T-cell (primary cell): ENCODE measurements at regions not wholly inside any gene's neighbourhood (a gene's known extent, or its start where the extent isn't known, plus 50 kb on each side); places are given as distances from the start of the nearest gene placed in this dataset.

ENCODE experiments used
- ATAC-seq, 4 experiments: fragments of 200-7000 bp in 3 of 4; fragments of 150-1000 bp in 1 of 4; cut with Tn5 transposase; replicated peaks in 1 of 4; 1 replicate in 3 of 4; 2 replicates in 1 of 4; pipeline ENCODE4 v1.10.0; 2021; ENCODE audit warnings: moderate library complexity in 3 of 4, mild to moderate bottlenecking in 2 of 4, moderate number of reproducible peaks in 1 of 4
- CTCF ChIA-PET, 2 donors: fragments of 300-600 bp; sonication (Branson Sonifier 250); formaldehyde crosslinking; loops; one replicate each; lab custom pipeline; 2022; ENCODE audit warnings: antibody characterized with exemption in 2 of 2; lab: Charles Lee
- POLR2A ChIA-PET, 2 donors: fragments of 300-600 bp; sonication (Branson Sonifier 250); formaldehyde crosslinking; loops; one replicate each; lab custom pipeline; 2022; ENCODE audit warnings: antibody characterized with exemption in 2 of 2; lab: Charles Lee
- DNase-seq, 35 experiments: peaks; one replicate each; pipeline versions ENCODE4 v3.0.0 to v3.0.0-alpha.2; 2013 to 2023
- H3K27ac ChIP-seq: one replicate; pipeline ENCODE4 v1.5.1; 2013; ENCODE audit warnings: low read length
- H3K27me3 ChIP-seq, 2 experiments: replicated peaks in 1 of 2; 1 replicate in 1 of 2; 2 replicates in 1 of 2; pipeline versions ENCODE4 v1.6.1 to v1.7.0; 2013; ENCODE audit warnings: low read length in 1 of 2, mixed read lengths in 1 of 2; ENCODE audit not compliant: control insufficient read depth in 2 of 2, insufficient read depth in 2 of 2; ENCODE audit errors: extremely low read depth in 1 of 2
- H3K36me3 ChIP-seq, 2 donors: 1 replicate in 1 of 2; 2 replicates in 1 of 2; pipeline versions ENCODE4 v1.6.1 to v1.7.0; 2013; ENCODE audit warnings: low read length in 1 of 2; ENCODE audit not compliant: control insufficient read depth in 2 of 2, insufficient read depth in 1 of 2; ENCODE audit errors: extremely low read depth in 1 of 2
- H3K4me1 ChIP-seq, 2 experiments: 1 replicate in 1 of 2; 2 replicates in 1 of 2; pipeline versions ENCODE4 v1.6.1 to v1.7.0; 2013; ENCODE audit warnings: low read length in 2 of 2, mixed read lengths in 1 of 2; ENCODE audit not compliant: insufficient read depth in 2 of 2, control insufficient read depth in 1 of 2; ENCODE audit errors: extremely low read depth in 1 of 2
- H3K4me3 ChIP-seq, 2 donors: 1 replicate in 1 of 2; 2 replicates in 1 of 2; pipeline versions ENCODE4 v1.5.1 to v1.7.0; 2013; ENCODE audit warnings: mild to moderate bottlenecking in 2 of 2, low read length in 1 of 2, moderate library complexity in 1 of 2; ENCODE audit not compliant: control insufficient read depth in 1 of 2; ENCODE audit errors: extremely low read depth in 1 of 2
- H3K9me3 ChIP-seq: 2 replicates; pipeline ENCODE4 v1.7.0; 2013
- H3K27ac Mint-ChIP-seq, 2 donors: one replicate each; pipeline ENCODE4 v1.8.0; 2020 to 2021; ENCODE audit warnings: mild to moderate bottlenecking in 2 of 2, mixed read lengths in 2 of 2
- H3K27me3 Mint-ChIP-seq, 2 donors: one replicate each; pipeline ENCODE4 v1.8.0; 2021 to 2022; ENCODE audit warnings: mixed read lengths in 2 of 2
- H3K36me3 Mint-ChIP-seq: one replicate; pipeline ENCODE4 v1.8.0; 2021; ENCODE audit warnings: mixed read lengths
- H3K4me1 Mint-ChIP-seq, 3 donors: one replicate each; pipeline ENCODE4 v1.8.0; 2020 to 2022; ENCODE audit warnings: mixed read lengths in 3 of 3, mild to moderate bottlenecking in 1 of 3
- H3K4me3 Mint-ChIP-seq, 3 donors: one replicate each; pipeline ENCODE4 v1.8.0; 2020 to 2022; ENCODE audit warnings: mild to moderate bottlenecking in 3 of 3, mixed read lengths in 3 of 3, moderate library complexity in 3 of 3
- H3K9me3 Mint-ChIP-seq, 3 donors: one replicate each; pipeline ENCODE4 v1.8.0; 2020 to 2022; ENCODE audit warnings: mixed read lengths in 3 of 3
- WGBS: methylation state at CpG from one replicate; pipeline ENCODE4 v1.1.5; 2013; ENCODE audit warnings: missing lambda C conversion rate; ENCODE audit not compliant: insufficient coverage; 5-methylcytosine and 5-hydroxymethylcytosine counted together

GRCh38 chr6:81838724-81839426 is 86.4 kb upstream of the TENT5A start:
- no peak overlapping the region for H3K27ac Mint-ChIP-seq
- peaks cover 0 to 1% (median 0%) of the 10 kb centered on the region in 3 donors for H3K9me3 Mint-ChIP-seq
- Histone ChIP-seq H3K9me3 (no peaks in the 10 kb centered on the region), H3K27ac (no peak overlapping the region), H3K27me3 (no peaks in the 10 kb centered on the region), H3K36me3 (no peaks in the 10 kb centered on the region), H3K4me3 (no peak overlapping the region), H3K4me1 (no peaks in the 10 kb centered on the region)
- CTCF ChIA-PET: no interaction called here
- H3K27me3 Mint-ChIP-seq: no peaks in the 10 kb centered on the region
- WGBS: no CpG with 5 or more reads among the region's 1 CpG
- POLR2A ChIA-PET: no interaction called here
- DNase-seq (no peak), ATAC-seq (no peak)
- no peaks in the 10 kb centered on the region for H3K36me3 Mint-ChIP-seq
- H3K4me1 Mint-ChIP-seq: no peaks in the 10 kb centered on the region
- H3K4me3 Mint-ChIP-seq: no peak overlapping the region

GRCh38 chr6:81838031-81838430 is 85.5 kb upstream of the TENT5A start:
- CTCF ChIA-PET: interaction anchor here in 1 of 2 donors (0.7 kb wide), 1 partner anchor 16 kb away, joined by 4 read pairs; no protein-coding TSS in a partner anchor
- Mint-ChIP-seq H3K4me1 (no peaks in the 10 kb centered on the region), H3K27ac (no peak overlapping the region), H3K36me3 (no peaks in the 10 kb centered on the region), H3K9me3 (peaks cover 0 to 1% (median 0%) of the 10 kb centered on the region in 3 donors), H3K4me3 (no peak overlapping the region), H3K27me3 (no peaks in the 10 kb centered on the region)
- POLR2A ChIA-PET: no interaction called here
- ATAC-seq (no peak), DNase-seq (no peak)
- 100% methylated on average over 1 of the region's 4 CpGs for WGBS
- no peaks in the 10 kb centered on the region for H3K36me3 ChIP-seq
- H3K4me1 ChIP-seq: no peaks in the 10 kb centered on the region
- H3K9me3 ChIP-seq: no peaks in the 10 kb centered on the region
- H3K4me3 ChIP-seq: no peak overlapping the region
- no peaks in the 10 kb centered on the region for H3K27me3 ChIP-seq
- H3K27ac ChIP-seq: no peak overlapping the region

DNA sequence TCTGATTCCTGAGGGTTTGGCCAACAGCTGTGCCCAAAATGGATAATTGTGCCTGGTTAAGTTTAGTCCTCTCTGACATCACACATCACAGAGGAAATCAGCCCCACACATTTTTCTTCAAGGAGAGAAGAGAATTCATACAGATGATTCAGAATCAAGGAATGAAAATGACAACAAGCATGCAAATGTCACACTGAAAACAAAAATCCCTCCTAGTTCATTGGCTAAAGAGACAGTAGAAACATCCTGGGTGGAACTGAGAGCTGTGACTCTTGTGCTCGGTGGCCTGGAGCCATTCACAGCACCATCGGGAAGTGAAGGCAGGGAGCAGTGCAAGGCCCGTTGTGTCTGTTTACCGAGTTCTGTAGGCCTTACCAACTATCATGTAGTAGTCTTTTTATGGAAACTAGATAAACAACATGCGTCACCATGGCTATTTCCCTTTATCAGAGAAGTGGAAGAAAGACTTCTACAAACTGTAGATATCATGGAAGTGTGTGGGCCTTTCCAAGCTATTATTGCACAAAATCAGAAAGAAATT is 81.7 kb upstream of the TENT5A start:
- POLR2A ChIA-PET: no interaction called here
- no peak for ATAC-seq
- H3K36me3 ChIP-seq: no peaks in the 10 kb centered on the region

DNA sequence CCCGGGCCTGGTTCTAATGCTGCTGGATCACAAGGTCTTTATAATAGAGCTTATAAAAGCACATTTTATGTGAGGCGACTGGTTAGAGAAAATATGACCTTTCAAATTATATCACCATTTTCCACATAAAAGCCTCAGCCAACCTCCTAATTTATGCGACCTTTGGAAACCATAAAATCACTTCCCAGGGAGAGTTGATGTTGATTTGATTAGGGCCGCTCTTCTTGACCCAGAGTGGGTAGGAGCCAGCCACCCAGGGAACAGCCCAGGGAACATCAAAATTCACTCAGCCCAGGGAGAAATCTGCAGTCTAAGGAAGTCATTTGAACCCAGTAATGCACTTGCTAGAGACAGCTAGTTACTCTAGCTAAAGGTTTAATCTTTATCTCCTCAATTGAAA is 79.8 kb upstream of the TENT5A start:
- Histone ChIP-seq H3K36me3 (no peaks in the 10 kb centered on the region), H3K9me3 (no peaks in the 10 kb centered on the region), H3K27me3 (no peaks in the 10 kb centered on the region), H3K27ac (no peak overlapping the region), H3K4me3 (no peak overlapping the region), H3K4me1 (no peaks in the 10 kb centered on the region)
- ChIA-PET CTCF (no interaction called here), POLR2A (no interaction called here)
- H3K4me1 Mint-ChIP-seq: no peaks in the 10 kb centered on the region
- no peak overlapping the region for H3K27ac Mint-ChIP-seq
- ATAC-seq (no peak), DNase-seq (no peak)
- no peaks in the 10 kb centered on the region for H3K36me3 Mint-ChIP-seq
- WGBS: no CpG with 5 or more reads among the region's 4 CpGs
- H3K4me3 Mint-ChIP-seq: no peak overlapping the region
- peaks cover 0 to 3% (median 2%) of the 10 kb centered on the region in 3 donors for H3K9me3 Mint-ChIP-seq
- H3K27me3 Mint-ChIP-seq: no peaks in the 10 kb centered on the region

More for the DNA sequence above, 81.7 kb upstream of the TENT5A start:
- no peaks in the 10 kb centered on the region for H3K27me3 Mint-ChIP-seq
- H3K4me1 ChIP-seq: no peaks in the 10 kb centered on the region
- no peak overlapping the region for H3K27ac Mint-ChIP-seq
- CTCF ChIA-PET: no interaction called here
- no peaks in the 10 kb centered on the region for H3K9me3 ChIP-seq
- H3K4me3 ChIP-seq: no peak overlapping the region
- no peaks in the 10 kb centered on the region for H3K36me3 Mint-ChIP-seq
- DNase-seq: no peak
- H3K27me3 ChIP-seq: no peaks in the 10 kb centered on the region
- H3K27ac ChIP-seq: no peak overlapping the region
- H3K4me1 Mint-ChIP-seq: no peaks in the 10 kb centered on the region
- peaks cover 0 to 1% (median 0%) of the 10 kb centered on the region in 3 donors for H3K9me3 Mint-ChIP-seq
- no peak overlapping the region for H3K4me3 Mint-ChIP-seq
- 60% methylated on average over 1 of the region's 5 CpGs for WGBS

DNA sequence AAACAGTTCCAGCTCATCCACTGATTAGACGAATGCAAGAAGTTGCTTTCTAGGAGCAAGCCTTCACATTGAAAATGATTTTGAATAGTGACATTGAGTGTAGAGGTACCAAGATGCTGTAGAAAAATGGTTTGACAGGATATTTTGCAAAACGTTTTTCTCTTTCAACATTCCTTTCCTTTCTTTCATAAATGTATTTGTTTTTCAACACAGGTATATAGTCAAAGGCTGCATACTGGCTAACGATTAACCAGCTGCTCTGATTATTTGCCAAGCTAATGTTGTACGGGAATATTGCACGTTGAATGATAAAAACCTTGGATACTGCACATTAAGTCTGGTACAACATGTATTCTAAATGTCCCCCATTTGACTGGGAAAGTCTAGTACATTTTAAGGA is 78.8 kb upstream of the TENT5A start:
- ChIA-PET POLR2A (no interaction called here), CTCF (no interaction called here)
- no peaks in the 10 kb centered on the region for H3K4me1 ChIP-seq
- H3K4me3 Mint-ChIP-seq: no peak overlapping the region
- no peak overlapping the region for H3K27ac ChIP-seq
- peaks cover 0 to 11% (median 2%) of the 10 kb centered on the region in 3 donors for H3K9me3 Mint-ChIP-seq
- 95% methylated on average over 4 of the region's 5 CpGs for WGBS
- no peaks in the 10 kb centered on the region for H3K27me3 Mint-ChIP-seq
- no peaks in the 10 kb centered on the region for H3K4me1 Mint-ChIP-seq
- ATAC-seq (no peak), DNase-seq (no peak)
- H3K27ac Mint-ChIP-seq: no peak overlapping the region
- H3K27me3 ChIP-seq: no peaks in the 10 kb centered on the region
- no peaks in the 10 kb centered on the region for H3K9me3 ChIP-seq
- no peaks in the 10 kb centered on the region for H3K36me3 ChIP-seq
- H3K36me3 Mint-ChIP-seq: no peaks in the 10 kb centered on the region
- no peak overlapping the region for H3K4me3 ChIP-seq

- H3K27me3 Mint-ChIP-seq: no peaks in the 10 kb centered on the region
- no CpG with 5 or more reads among the region's 1 CpG for whole genome bisulfite sequencing
- H3K9me3 Mint-ChIP-seq: peaks cover 0 to 15% (median 2%) of the 10 kb centered on the region in 3 donors
- Histone ChIP-seq H3K9me3 (no peaks in the 10 kb centered on the region), H3K27me3 (no peaks in the 10 kb centered on the region), H3K36me3 (no peaks in the 10 kb centered on the region), H3K4me1 (no peaks in the 10 kb centered on the region), H3K27ac (no peak overlapping the region), H3K4me3 (no peak overlapping the region)
- ATAC-seq (no peak), DNase-seq (no peak)
- no peaks in the 10 kb centered on the region for H3K4me1 Mint-ChIP-seq
- ChIA-PET POLR2A (no interaction called here), CTCF (no interaction called here)
- no peaks in the 10 kb centered on the region for H3K36me3 Mint-ChIP-seq
- H3K27ac Mint-ChIP-seq: no peak overlapping the region
- no peak overlapping the region for H3K4me3 Mint-ChIP-seq
Measured at GRCh38 chr6:81826784-81827183, 74.3 kb upstream of the TENT5A start.
